Smooth muscle cell (in vitro differentiated cells): ENCODE measurements at regions not wholly inside any gene's neighbourhood (a gene's known extent, or its start where the extent isn't known, plus 50 kb on each side); places are given as distances from the start of the nearest gene placed in this dataset.

ENCODE experiments used
- DNase-seq: peaks from one replicate; lab custom pipeline; 2025; ENCODE audit not compliant: unreplicated experiment; lab: John Stamatoyannopoulos, UW
- H2AFZ ChIP-seq: fragments of 200-600 bp; sonication (generic); 2 replicates; pipeline ENCODE4 v1.6.0; 2016; ENCODE audit warnings: antibody characterized with exemption, low read depth, mild to moderate bottlenecking
- H3F3A ChIP-seq: fragments of 200-600 bp; sonication (generic); 2 replicates; pipeline ENCODE4 v1.6.0; 2017; ENCODE audit warnings: antibody characterized with exemption, low read depth
- H3K27ac ChIP-seq: fragments of 200-600 bp; sonication (generic); 2 replicates; pipeline ENCODE4 v1.5.1; 2016; ENCODE audit warnings: low read depth, mild to moderate bottlenecking
- H3K27me3 ChIP-seq: fragments of 200-600 bp; sonication (generic); 2 replicates; pipeline ENCODE4 v1.6.1; 2016; ENCODE audit warnings: low read depth, mild to moderate bottlenecking
- H3K36me3 ChIP-seq: fragments of 200-600 bp; sonication (generic); 2 replicates; pipeline ENCODE4 v1.5.1; 2016; ENCODE audit warnings: low read depth
- H3K4me1 ChIP-seq: fragments of 200-600 bp; sonication (generic); 2 replicates; pipeline ENCODE4 v1.5.1; 2016; ENCODE audit warnings: low read depth
- H3K4me2 ChIP-seq: fragments of 200-600 bp; sonication (generic); 2 replicates; pipeline ENCODE4 v1.6.0; 2016; ENCODE audit warnings: mild to moderate bottlenecking
- H3K4me3 ChIP-seq: fragments of 200-600 bp; sonication (generic); 2 replicates; pipeline ENCODE4 v1.5.1; 2016; ENCODE audit warnings: mild to moderate bottlenecking
- H3K79me2 ChIP-seq: fragments of 200-600 bp; sonication (generic); 2 replicates; pipeline ENCODE4 v1.6.0; 2016; ENCODE audit warnings: low read depth, mild to moderate bottlenecking
- H3K9ac ChIP-seq: fragments of 200-600 bp; sonication (generic); 2 replicates; pipeline ENCODE4 v1.6.0; 2016; ENCODE audit warnings: low read depth
- H3K9me3 ChIP-seq: fragments of 200-600 bp; sonication (generic); replicated peaks from 2 replicates; pipeline ENCODE4 v1.5.1; 2016; ENCODE audit warnings: low read depth
- H4K20me1 ChIP-seq: fragments of 200-600 bp; sonication (generic); 2 replicates; pipeline ENCODE4 v1.6.0; 2016; ENCODE audit warnings: low read depth
- CTCF ChIP-seq: fragments of 200-600 bp; sonication (generic); IDR thresholded peaks from 2 replicates; pipeline ENCODE4 v1.5.1; 2017; ENCODE audit warnings: borderline replicate concordance, mild to moderate bottlenecking, antibody characterized with exemption; ENCODE audit not compliant: insufficient read depth, poor library complexity, severe bottlenecking
- WGBS: methylation state at CpG from one replicate; pipeline ENCODE4 v1.1.7; 2016; ENCODE audit warnings: low lambda C conversion rate; 5-methylcytosine and 5-hydroxymethylcytosine counted together

GRCh38 chr12:89775063-89775985 lies 66.7 kb upstream of the ATP2B1 start:
- no peak overlapping the region for H3K9ac ChIP-seq
- no peaks in the 10 kb centered on the region for H3K4me1 ChIP-seq
- no peak for DNase-seq
- H4K20me1 ChIP-seq: no peaks in the 10 kb centered on the region
- H3K79me2 ChIP-seq: no peaks in the 10 kb centered on the region
- no peak for TF ChIP-seq CTCF
- no peaks in the 10 kb centered on the region for H3K9me3 ChIP-seq
- H2AFZ ChIP-seq: no peak overlapping the region
- H3K27me3 ChIP-seq: no peaks in the 10 kb centered on the region
- WGBS: 56% methylated on average over 6 of the region's 6 CpGs
- no peaks in the 10 kb centered on the region for H3F3A ChIP-seq
- H3K27ac ChIP-seq: no peak overlapping the region
- H3K36me3 ChIP-seq: no peaks in the 10 kb centered on the region
- peak overlapping the region; percentile 16 for H3K4me2 ChIP-seq
- H3K4me3 ChIP-seq: no peak overlapping the region

- H3K4me2 ChIP-seq: no peak overlapping the region
- no peaks in the 10 kb centered on the region for H3K79me2 ChIP-seq
- no peak overlapping the region for H2AFZ ChIP-seq
- H3F3A ChIP-seq: no peaks in the 10 kb centered on the region
- no peak overlapping the region for H3K4me3 ChIP-seq
- no peaks in the 10 kb centered on the region for H3K36me3 ChIP-seq
- H3K9me3 ChIP-seq: no peaks in the 10 kb centered on the region
- no peaks in the 10 kb centered on the region for H4K20me1 ChIP-seq
- no peaks in the 10 kb centered on the region for H3K4me1 ChIP-seq
- H3K27ac ChIP-seq: no peak overlapping the region
- DNase-seq: no peak
- no peak for TF ChIP-seq CTCF
- H3K27me3 ChIP-seq: no peaks in the 10 kb centered on the region
- WGBS: 100% methylated on average over 1 of the region's 1 CpG
- H3K9ac ChIP-seq: no peak overlapping the region
These were observed 66.0 kb upstream of the ATP2B1 start for GRCh38 chr12:89774645-89775044.

GRCh38 chr12:89770391-89770790 lies 61.8 kb upstream of the ATP2B1 start:
- no peak for DNase-seq
- Histone ChIP-seq H3K27me3 (no peaks in the 10 kb centered on the region), H3K79me2 (no peaks in the 10 kb centered on the region), H3K4me3 (no peak overlapping the region), H3K36me3 (no peaks in the 10 kb centered on the region), H3F3A (no peaks in the 10 kb centered on the region), H3K9ac (no peak overlapping the region), H3K27ac (no peak overlapping the region), H2AFZ (no peak overlapping the region), H3K4me1 (no peaks in the 10 kb centered on the region), H4K20me1 (no peaks in the 10 kb centered on the region), H3K4me2 (no peak overlapping the region), H3K9me3 (no peaks in the 10 kb centered on the region)
- no peak for TF ChIP-seq CTCF

- WGBS: 57% methylated on average over 1 of the region's 1 CpG
- no peak overlapping the region for H3K4me2 ChIP-seq
- H3K4me1 ChIP-seq: no peaks in the 10 kb centered on the region
- no peak overlapping the region for H2AFZ ChIP-seq
- H3F3A ChIP-seq: no peaks in the 10 kb centered on the region
- peak overlapping the region; percentile 69 for H3K27ac ChIP-seq
- no peaks in the 10 kb centered on the region for H3K9me3 ChIP-seq
- no peaks in the 10 kb centered on the region for H3K27me3 ChIP-seq
- no peaks in the 10 kb centered on the region for H4K20me1 ChIP-seq
- H3K4me3 ChIP-seq: no peak overlapping the region
- no peak for DNase-seq
- no peaks in the 10 kb centered on the region for H3K36me3 ChIP-seq
- H3K9ac ChIP-seq: no peak overlapping the region
- H3K79me2 ChIP-seq: no peaks in the 10 kb centered on the region
- TF ChIP-seq CTCF: peak; percentile 6
These were observed 60.8 kb upstream of the ATP2B1 start for GRCh38 chr12:89769483-89769818.
